ENCODE measurements at regions not wholly inside any gene's neighbourhood (a gene's known extent, or its start where the extent isn't known, plus 50 kb on each side); places are given as distances from the start of the nearest gene placed in this dataset.
A peak's percentile ranks its signal among the peaks of the same experiment; 100 is the strongest.

DNA sequence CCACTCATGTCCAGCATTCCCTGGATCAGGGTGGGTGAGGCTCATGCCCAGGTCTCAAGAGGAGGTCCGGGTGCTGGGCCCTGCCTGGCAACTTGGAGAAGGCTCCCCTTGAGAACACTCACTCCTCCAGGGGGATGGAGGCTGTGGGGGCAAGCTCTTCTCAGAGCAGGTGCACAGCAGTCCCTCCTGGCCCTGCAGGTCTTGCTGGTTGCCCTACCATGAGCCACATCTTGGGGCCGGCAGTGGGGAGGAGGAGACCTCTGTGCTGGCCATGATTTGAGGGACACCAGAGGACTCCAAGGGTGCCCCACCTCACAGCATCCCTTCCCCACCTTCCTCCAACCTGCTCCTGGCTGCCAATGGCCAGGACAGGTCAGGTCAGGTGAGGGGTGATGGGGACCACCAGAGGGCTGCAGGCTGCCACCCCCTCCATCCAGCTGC, 87.4 kb upstream of the RET start:
- Histone ChIP-seq H3K4me3 (ENCODE audit: low read length) (no peak overlapping the region), H3K4me1 (ENCODE audit: insufficient read depth, low read length) (peaks cover 11% of the 10 kb centered on the region), H3K27ac (ENCODE audit: low read depth in 1 of 2, low read length in 2 of 2) (no peak overlapping the region), H3K9me3 (ENCODE audit: control insufficient read depth in 1 of 2, insufficient read depth in 1 of 2, low read length in 2 of 2) (no peaks in the 10 kb centered on the region), H3K27me3 (ENCODE audit: control insufficient read depth in 1 of 2, insufficient read depth in 2 of 2, low read length in 2 of 2) (no peaks in the 10 kb centered on the region), H3K36me3 (ENCODE audit: insufficient read depth, low read length) (no peaks in the 10 kb centered on the region)
- intact Hi-C loops (cut with DNase I, micrococcal nuclease): no loop called here
- Mint-ChIP-seq H3K4me3 (no peak overlapping the region), H3K4me1 (ENCODE audit: low read depth) (peaks cover 15% of the 10 kb centered on the region), H3K27ac (no peak overlapping the region), H3K9me3 (no peaks in the 10 kb centered on the region), H3K36me3 (ENCODE audit: low read depth) (no peaks in the 10 kb centered on the region), H3K27me3 (no peaks in the 10 kb centered on the region)
- TF ChIP-seq, protein P1, sequence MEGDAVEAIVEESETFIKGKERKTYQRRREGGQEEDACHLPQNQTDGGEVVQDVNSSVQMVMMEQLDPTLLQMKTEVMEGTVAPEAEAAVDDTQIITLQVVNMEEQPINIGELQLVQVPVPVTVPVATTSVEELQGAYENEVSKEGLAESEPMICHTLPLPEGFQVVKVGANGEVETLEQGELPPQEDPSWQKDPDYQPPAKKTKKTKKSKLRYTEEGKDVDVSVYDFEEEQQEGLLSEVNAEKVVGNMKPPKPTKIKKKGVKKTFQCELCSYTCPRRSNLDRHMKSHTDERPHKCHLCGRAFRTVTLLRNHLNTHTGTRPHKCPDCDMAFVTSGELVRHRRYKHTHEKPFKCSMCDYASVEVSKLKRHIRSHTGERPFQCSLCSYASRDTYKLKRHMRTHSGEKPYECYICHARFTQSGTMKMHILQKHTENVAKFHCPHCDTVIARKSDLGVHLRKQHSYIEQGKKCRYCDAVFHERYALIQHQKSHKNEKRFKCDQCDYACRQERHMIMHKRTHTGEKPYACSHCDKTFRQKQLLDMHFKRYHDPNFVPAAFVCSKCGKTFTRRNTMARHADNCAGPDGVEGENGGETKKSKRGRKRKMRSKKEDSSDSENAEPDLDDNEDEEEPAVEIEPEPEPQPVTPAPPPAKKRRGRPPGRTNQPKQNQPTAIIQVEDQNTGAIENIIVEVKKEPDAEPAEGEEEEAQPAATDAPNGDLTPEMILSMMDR (IDR thresholded peaks at IDR 0.05): no peak
- DNase-seq (peak in 1 of 14 experiments; percentile 28), ATAC-seq (ENCODE audit: poor library complexity) (no peak)
- CTCF ChIA-PET: no interaction called here
- POLR2A ChIA-PET: no interaction called here

DNA sequence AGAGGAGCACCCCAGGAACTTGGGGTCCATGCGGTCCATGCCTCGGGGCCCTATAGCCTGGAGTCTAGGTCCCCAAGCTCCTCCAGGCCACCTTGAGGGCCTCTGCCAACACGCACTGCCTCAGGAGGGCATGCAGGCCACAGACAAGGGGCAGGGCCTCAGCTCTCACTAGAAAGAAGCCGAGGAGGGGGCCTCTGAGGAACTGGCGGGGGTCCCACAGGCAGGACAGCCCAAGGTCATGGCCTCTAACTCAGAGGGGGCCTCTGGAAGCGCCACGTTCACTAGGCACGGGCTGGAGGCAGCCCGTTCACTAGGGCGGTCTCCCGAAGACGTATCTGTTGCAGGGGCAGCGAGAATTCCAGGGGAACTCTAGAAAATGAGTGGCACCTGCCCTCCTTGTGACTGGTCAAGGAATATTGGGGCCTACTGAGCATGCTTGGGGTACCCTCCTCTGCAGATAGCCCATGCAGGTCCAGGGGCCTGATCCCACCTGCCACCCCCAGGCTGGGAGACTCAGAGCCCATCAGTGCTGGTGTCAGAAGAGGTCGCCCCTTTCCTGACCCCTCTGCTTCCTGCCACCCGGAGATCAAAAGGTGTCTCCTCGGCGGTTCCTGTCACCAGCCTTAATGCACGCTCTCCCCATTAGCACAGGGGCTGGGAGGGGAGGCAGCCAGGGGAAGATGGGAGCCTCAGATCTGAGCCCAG, 86.7 kb upstream of the RET start:
- no peaks in the 10 kb centered on the region for H3K36me3 Mint-ChIP-seq (ENCODE audit: low read depth)
- TF ChIP-seq, protein P1 (IDR thresholded peaks at IDR 0.05): no peak
- no peak for ATAC-seq (ENCODE audit: poor library complexity)
- peaks cover 15% of the 10 kb centered on the region for H3K4me1 Mint-ChIP-seq (ENCODE audit: low read depth)
- H3K9me3 Mint-ChIP-seq: no peaks in the 10 kb centered on the region
- H3K4me1 ChIP-seq (ENCODE audit: insufficient read depth, low read length): peaks cover 11% of the 10 kb centered on the region
- H3K4me3 ChIP-seq (ENCODE audit: low read length): no peak overlapping the region
- no peak for DNase-seq
- no peak overlapping the region for H3K27ac Mint-ChIP-seq
- no peaks in the 10 kb centered on the region for H3K27me3 ChIP-seq (ENCODE audit: control insufficient read depth in 1 of 2, insufficient read depth in 2 of 2, low read length in 2 of 2)
- no peaks in the 10 kb centered on the region for H3K9me3 ChIP-seq (ENCODE audit: control insufficient read depth in 1 of 2, insufficient read depth in 1 of 2, low read length in 2 of 2)
- no peak overlapping the region for H3K27ac ChIP-seq (ENCODE audit: low read depth in 1 of 2, low read length in 2 of 2)
- ChIA-PET POLR2A (no interaction called here), CTCF (no interaction called here)
- intact Hi-C loops (cut with DNase I, micrococcal nuclease): no loop called here
- H3K36me3 ChIP-seq (ENCODE audit: insufficient read depth, low read length): no peaks in the 10 kb centered on the region
- H3K27me3 Mint-ChIP-seq: no peaks in the 10 kb centered on the region
- no peak overlapping the region for H3K4me3 Mint-ChIP-seq

GRCh38 chr10:42990721-42991441, 86.0 kb upstream of the RET start:
- H3K9me3 ChIP-seq (ENCODE audit: control insufficient read depth in 1 of 2, insufficient read depth in 1 of 2, low read length in 2 of 2): no peaks in the 10 kb centered on the region
- no peaks in the 10 kb centered on the region for H3K27me3 ChIP-seq (ENCODE audit: control insufficient read depth in 1 of 2, insufficient read depth in 2 of 2, low read length in 2 of 2)
- H3K4me3 ChIP-seq (ENCODE audit: low read length): no peak overlapping the region
- Mint-ChIP-seq H3K27ac (no peak overlapping the region), H3K4me3 (no peak overlapping the region), H3K4me1 (ENCODE audit: low read depth) (peaks cover 15% of the 10 kb centered on the region), H3K36me3 (ENCODE audit: low read depth) (no peaks in the 10 kb centered on the region), H3K9me3 (no peaks in the 10 kb centered on the region), H3K27me3 (no peaks in the 10 kb centered on the region)
- peaks cover 11% of the 10 kb centered on the region for H3K4me1 ChIP-seq (ENCODE audit: insufficient read depth, low read length)
- H3K36me3 ChIP-seq (ENCODE audit: insufficient read depth, low read length): no peaks in the 10 kb centered on the region
- intact Hi-C loops (cut with DNase I, micrococcal nuclease): no loop called here
- TF ChIP-seq, protein P1 (IDR thresholded peaks at IDR 0.05): no peak
- no peak overlapping the region for H3K27ac ChIP-seq (ENCODE audit: low read depth in 1 of 2, low read length in 2 of 2)
- no peak for ATAC-seq (ENCODE audit: poor library complexity)
- DNase-seq: peak in 1 of 14 experiments; percentile 28
- ChIA-PET CTCF (no interaction called here), POLR2A (no interaction called here)
